K562 (cell line): ENCODE measurements at regions not wholly inside any gene's neighbourhood (a gene's known extent, or its start where the extent isn't known, plus 50 kb on each side); places are given as distances from the start of the nearest gene placed in this dataset.

Experiments used
- ATAC-seq: fragments of 200-7000 bp; cut with Tn5 transposase; 3 replicates; pipeline ENCODE4 v1.9.1; 2020; ENCODE audit warnings: moderate library complexity
- BruUV-seq: library from RNA; stranded (reverse); fragments of 400-500 nt; replicated peaks from 2 replicates; lab custom pipeline; 2021; lab: Mats Ljungman, UMichigan
- CTCF ChIA-PET: fragments of 300-600 bp; formaldehyde crosslinking; extraction: SDS; loops from one replicate; lab custom pipeline; 2021; ENCODE audit warnings: low intra/inter-chr PET ratio; lab: Yijun Ruan, JAX
- POLR2A ChIA-PET: fragments of 300-600, 350-650 bp; sonication (Branson Sonifier 250); formaldehyde crosslinking; extraction: SDS; loops from one replicate; lab custom pipeline; 2021; ENCODE audit warnings: antibody characterized with exemption, inconsistent platforms; lab: Yijun Ruan, JAX
- DNase-seq, 4 experiments: peaks; one replicate each; pipeline versions ENCODE4 v3.0.0 to v3.0.0-alpha.2; 2011 to 2018; ENCODE audit warnings: low spot score in 3 of 4, mixed read lengths in 3 of 4; ENCODE audit errors: extremely low read depth in 1 of 4
- FAIRE-seq: peaks from 2 replicates; lab custom pipeline; 2011; peaks lifted over from hg19 to GRCh38; lab: Jason Lieb, UNC
- H2AFZ ChIP-seq: 2 replicates; pipeline ENCODE4 v1.6.0; 2011; ENCODE audit warnings: low read depth, low read length, control low read depth, inconsistent platforms
- H3K27ac ChIP-seq: fragments of 200-600 bp; 3 replicates; pipeline ENCODE4 v1.8.0; 2011; ENCODE audit warnings: low read depth, mild to moderate bottlenecking, control low read depth, inconsistent platforms, low read length, moderate library complexity, mixed read lengths; ENCODE audit errors: extremely low read depth
- H3K27me3 ChIP-seq, 2 experiments: fragments of 300-600 bp in 1 of 2; 2 replicates in 1 of 2; 3 replicates in 1 of 2; pipeline versions ENCODE4 v1.6.0 to v1.8.0; 2011; ENCODE audit warnings: inconsistent platforms in 2 of 2, low read length in 2 of 2, mild to moderate bottlenecking in 1 of 2, mixed read lengths in 1 of 2, moderate library complexity in 1 of 2; ENCODE audit not compliant: control insufficient read depth in 2 of 2, insufficient read depth in 2 of 2
- H3K36me3 ChIP-seq: fragments of 300-600 bp; 3 replicates; pipeline ENCODE4 v1.8.0; 2011; ENCODE audit warnings: mild to moderate bottlenecking, low read length, inconsistent platforms; ENCODE audit not compliant: control insufficient read depth, insufficient read depth
- H3K4me1 ChIP-seq, 2 experiments: fragments of 200-600 bp in 1 of 2; replicated peaks in 1 of 2; 2 replicates in 1 of 2; 3 replicates in 1 of 2; pipeline versions ENCODE4 v1.5.1 to v1.8.0; 2011; ENCODE audit warnings: inconsistent platforms in 2 of 2, low read length in 2 of 2, mild to moderate bottlenecking in 1 of 2, mixed read lengths in 1 of 2, moderate library complexity in 1 of 2; ENCODE audit not compliant: control insufficient read depth in 2 of 2, insufficient read depth in 2 of 2
- H3K4me2 ChIP-seq: 2 replicates; pipeline ENCODE4 v1.6.1; 2011; ENCODE audit warnings: low read length, control low read depth, inconsistent platforms, mixed read lengths; ENCODE audit not compliant: insufficient read depth
- H3K4me3 ChIP-seq: fragments of 200-600 bp; sonication (generic), shearing (Covaris generic); 2 replicates; pipeline ENCODE4 v1.5.1; 2016; ENCODE audit warnings: control low read depth, inconsistent platforms
- H3K79me2 ChIP-seq: fragments of 200-600 bp; 3 replicates; pipeline ENCODE4 v1.8.0; 2011; ENCODE audit warnings: low read length, inconsistent platforms; ENCODE audit not compliant: control insufficient read depth, insufficient read depth
- H3K9ac ChIP-seq, 2 experiments: 2 replicates each; pipeline versions ENCODE4 v1.6.0 to v1.6.1; 2011; ENCODE audit warnings: low read depth in 2 of 2, low read length in 2 of 2, control low read depth in 1 of 2, inconsistent platforms in 1 of 2, mild to moderate bottlenecking in 1 of 2, mixed read lengths in 1 of 2; ENCODE audit not compliant: insufficient read depth in 1 of 2
- H3K9me1 ChIP-seq: one replicate; pipeline ENCODE4 v1.6.0; 2011; ENCODE audit warnings: inconsistent platforms, mild to moderate bottlenecking, low read length, moderate library complexity; ENCODE audit not compliant: control insufficient read depth, insufficient read depth
- H3K9me3 ChIP-seq: replicated peaks from 2 replicates; pipeline ENCODE4 v1.5.1; 2011; ENCODE audit warnings: low read depth, low read length, inconsistent platforms; ENCODE audit not compliant: control insufficient read depth, insufficient read depth
- H4K20me1 ChIP-seq: replicated peaks from 2 replicates; pipeline ENCODE4 v1.6.1; 2011; ENCODE audit warnings: low read length, inconsistent platforms, mixed read lengths; ENCODE audit not compliant: control insufficient read depth, insufficient read depth
- NFIC ChIP-seq: fragments of 450-650 bp; IDR thresholded peaks from 2 replicates; pipeline ENCODE4 v1.6.1; 2017; ENCODE audit warnings: mild to moderate bottlenecking, inconsistent platforms
- NFIX ChIP-seq: fragments of 250-450 bp; sonication (Bioruptor Pico); IDR thresholded peaks from 2 replicates; pipeline ENCODE4 v1.4.0; 2020; ENCODE audit warnings: low read depth, mild to moderate bottlenecking, moderate library complexity
- SIRT6 ChIP-seq: IDR thresholded peaks from one replicate; pipeline ENCODE4 v1.6.1; 2012; ENCODE audit warnings: low read depth, mild to moderate bottlenecking, control low read depth, inconsistent platforms, low read length, moderate library complexity
- TCF15 ChIP-seq: fragments of 250-450 bp; sonication (Bioruptor Pico); IDR thresholded peaks from 2 replicates; pipeline ENCODE4 v1.8.0; 2022; ENCODE audit warnings: moderate library complexity, mild to moderate bottlenecking, inconsistent platforms
- WHSC1 ChIP-seq: IDR thresholded peaks from one replicate; pipeline ENCODE4 v1.6.1; 2012; ENCODE audit warnings: low read length, control low read depth, inconsistent platforms
- WGBS: fragments of 100-300 bp; shearing (Covaris generic); methylation state at CpG from one replicate; pipeline ENCODE4 v1.1.6; 2016; ENCODE audit warnings: low coverage, mixed read lengths; ENCODE audit not compliant: insufficient coverage; ENCODE audit errors: missing lambda C conversion rate; 5-methylcytosine and 5-hydroxymethylcytosine counted together
- in situ Hi-C: fragments of 300-500 bp; cut with MboI; formaldehyde crosslinking; loops from 4 replicates; pipeline ENCODE4 v1.15.0; 2018; ENCODE audit warnings: inconsistent platforms, mixed read lengths
- intact Hi-C: fragments of 100-400 bp; cut with micrococcal nuclease; formaldehyde crosslinking; loops from 2 replicates; pipeline ENCODE4 v1.14.2; 2022

GRCh38 chr3:10757821-10758130 lies 58.3 kb upstream of the SLC6A11 start:
- Histone ChIP-seq H3K9me3 (no peaks in the 10 kb centered on the region), H3K4me2 (no peak overlapping the region), H2AFZ (no peak overlapping the region), H3K4me3 (no peak overlapping the region), H3K79me2 (no peaks in the 10 kb centered on the region), H3K36me3 (no peaks in the 10 kb centered on the region), H3K9me1 (no peaks in the 10 kb centered on the region), H3K27me3 (peaks cover 0 to 2% of the 10 kb centered on the region in 2 experiments; a peak in 2 of 5 replicates), H3K4me1 (no peaks in the 10 kb centered on the region), H3K9ac (no peak overlapping the region), H4K20me1 (peaks cover 4% of the 10 kb centered on the region), H3K27ac (no peak overlapping the region)
- in situ Hi-C loops (loop anchor here (5.0 to 25.0 kb wide), 2 partner anchors 305 to 905 kb away; no protein-coding TSS in a partner anchor), intact Hi-C loops (loop anchor here (1.0 to 10.0 kb wide), 4 partner anchors 125 to 302 kb away; no protein-coding TSS in a partner anchor)
- ChIA-PET CTCF (interaction anchor here (1.2 to 1.6 kb wide), 2 partner anchors 19 to 25 kb away, joined by 3 to 11 read pairs; no protein-coding TSS in a partner anchor), POLR2A (no interaction called here)
- TF ChIP-seq NFIX (CRISPR knock-in tag) (peak; percentile 51), TCF15 (no peak), NFIC (peak; percentile 83), WHSC1 (no peak), SIRT6 (no peak)
- ATAC-seq (no peak), DNase-seq (no peak), FAIRE-seq (no peak)
- 0% methylated on average over 1 of the region's 1 CpG for WGBS
- no TSS peak for BruUV-seq
